ENCODE measurements at regions not wholly inside any gene's neighbourhood (a gene's known extent, or its start where the extent isn't known, plus 50 kb on each side); places are given as distances from the start of the nearest gene placed in this dataset.

DNA sequence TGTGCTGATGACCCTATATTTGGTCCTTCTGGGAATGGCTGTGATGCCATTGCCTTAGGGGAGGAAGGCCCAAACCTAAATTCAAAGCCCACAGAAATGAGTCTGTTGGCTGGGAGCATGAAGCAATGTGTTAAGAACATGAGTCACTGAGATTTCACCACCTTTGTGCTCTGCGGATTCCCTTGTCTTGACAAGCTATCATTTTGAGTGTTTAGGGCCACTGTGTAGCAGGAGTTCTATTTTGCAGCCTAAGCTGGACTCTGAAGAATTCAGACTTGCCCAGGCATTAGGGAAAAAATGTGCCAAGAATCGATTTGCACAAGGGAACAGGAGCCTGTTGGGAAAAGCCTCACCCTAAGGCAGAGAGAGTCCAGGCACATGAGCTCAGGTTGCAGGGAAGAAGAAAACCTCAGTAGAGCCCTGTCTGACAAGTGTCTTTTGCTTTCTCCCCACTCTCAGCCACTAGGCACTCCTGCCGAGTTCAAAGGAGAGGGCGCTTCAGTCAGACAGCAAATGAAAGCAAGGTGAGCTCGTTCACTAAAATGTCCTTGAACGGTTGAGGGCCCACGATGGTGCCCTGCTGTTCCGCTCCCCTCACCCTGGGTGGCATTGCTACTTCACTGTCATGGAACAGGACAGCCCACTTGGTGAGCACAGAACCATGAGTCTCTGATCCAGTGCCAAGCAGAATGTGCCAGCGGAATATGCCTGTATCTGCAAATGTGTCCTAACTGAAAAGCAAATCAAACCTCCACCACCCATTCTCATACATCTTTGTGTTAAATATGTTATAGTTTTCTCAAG is 93.6 kb downstream of the PRLHR start:
- Histone ChIP-seq H3K27me3 (ENCODE audit: control insufficient read depth in 2 of 2, insufficient read depth in 2 of 2, low read length in 2 of 2) (no peaks in the 10 kb centered on the region), H3K27ac (ENCODE audit: low read depth in 2 of 2, low read length in 2 of 2) (no peak overlapping the region), H3K4me3 (ENCODE audit: low read length in 2 of 2) (no peak overlapping the region), H3K9ac (ENCODE audit: low read depth in 1 of 2, low read length in 2 of 2) (no peak overlapping the region), H3K4me1 (ENCODE audit: control insufficient read depth in 2 of 2, insufficient read depth in 2 of 2, low read length in 2 of 2) (no peaks in the 10 kb centered on the region), H3K9me3 (ENCODE audit: control insufficient read depth in 2 of 2, low read length in 2 of 2) (no peaks in the 10 kb centered on the region), H3K36me3 (ENCODE audit: control insufficient read depth in 2 of 2, insufficient read depth in 2 of 2, low read length in 2 of 2) (no peaks in the 10 kb centered on the region)

DNA sequence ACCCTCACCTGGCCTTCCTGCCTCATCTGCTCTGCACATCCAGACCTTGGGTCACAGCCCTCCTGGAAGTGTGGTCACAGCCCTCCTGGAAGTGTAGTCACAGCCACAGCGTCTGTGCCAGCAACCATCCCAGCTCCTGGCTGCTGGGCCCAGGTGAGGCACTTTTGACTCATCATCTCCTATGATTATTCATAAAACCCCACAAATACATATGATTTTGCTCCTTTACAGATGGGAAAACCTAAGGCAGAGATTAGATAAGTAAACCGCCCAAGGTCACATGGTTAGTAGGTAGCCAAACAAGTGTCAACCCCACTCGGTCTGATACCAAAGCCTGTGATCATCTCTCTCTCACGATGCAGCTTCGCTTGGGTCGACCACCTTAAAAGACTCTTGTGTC is 94.3 kb downstream of the PRLHR start:
- Histone ChIP-seq H3K4me1 (ENCODE audit: control insufficient read depth in 2 of 2, insufficient read depth in 2 of 2, low read length in 2 of 2) (peaks cover 0 to 6% of the 10 kb centered on the region in 2 donors), H3K36me3 (ENCODE audit: control insufficient read depth in 2 of 2, insufficient read depth in 2 of 2, low read length in 2 of 2) (no peaks in the 10 kb centered on the region), H3K9me3 (ENCODE audit: control insufficient read depth in 2 of 2, low read length in 2 of 2) (no peaks in the 10 kb centered on the region), H3K27me3 (ENCODE audit: control insufficient read depth in 2 of 2, insufficient read depth in 2 of 2, low read length in 2 of 2) (no peaks in the 10 kb centered on the region), H3K27ac (ENCODE audit: low read depth in 2 of 2, low read length in 2 of 2) (no peak overlapping the region), H3K9ac (ENCODE audit: low read depth in 1 of 2, low read length in 2 of 2) (no peak overlapping the region), H3K4me3 (ENCODE audit: low read length in 2 of 2) (no peak overlapping the region)

DNA sequence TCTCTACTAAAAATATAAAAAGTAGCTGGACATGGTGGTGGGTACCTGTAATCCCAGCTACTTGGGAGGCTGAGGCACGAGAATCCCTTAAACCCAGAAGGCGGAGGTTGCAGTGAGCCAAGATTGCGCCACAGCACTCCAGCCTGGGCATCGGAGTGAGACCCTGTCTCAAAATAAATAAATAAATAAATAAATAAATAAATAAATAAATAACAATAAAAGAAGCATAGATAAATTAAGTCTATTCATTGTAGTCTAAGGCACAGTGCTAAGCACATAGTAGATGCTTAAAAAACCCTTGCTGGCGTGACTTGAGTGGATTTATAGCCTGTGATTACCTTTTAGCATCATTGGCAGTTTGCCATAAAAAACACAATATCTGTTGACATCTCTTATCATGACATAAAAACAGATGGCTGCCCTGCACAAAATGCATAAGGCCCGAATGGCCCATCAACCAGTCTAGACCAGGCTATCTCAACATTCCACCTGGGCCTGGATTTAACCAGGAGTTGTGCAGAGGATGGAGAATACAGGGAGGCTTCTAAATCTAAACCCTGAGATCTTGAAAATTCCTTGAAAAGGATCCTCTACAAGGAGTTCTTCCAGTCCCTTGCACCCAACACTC is 94.9 kb downstream of the PRLHR start:
- no peak overlapping the region for H3K27ac ChIP-seq (ENCODE audit: low read depth in 2 of 2, low read length in 2 of 2)
- no peak overlapping the region for H3K4me3 ChIP-seq (ENCODE audit: low read length in 2 of 2)
- H3K27me3 ChIP-seq (ENCODE audit: control insufficient read depth in 2 of 2, insufficient read depth in 2 of 2, low read length in 2 of 2), result no peaks in the 10 kb centered on the region
- H3K9me3 ChIP-seq (ENCODE audit: control insufficient read depth in 2 of 2, low read length in 2 of 2), result no peaks in the 10 kb centered on the region
- H3K36me3 ChIP-seq (ENCODE audit: control insufficient read depth in 2 of 2, insufficient read depth in 2 of 2, low read length in 2 of 2), result no peaks in the 10 kb centered on the region
- H3K9ac ChIP-seq (ENCODE audit: low read depth in 1 of 2, low read length in 2 of 2), result no peak overlapping the region
- peaks cover 0 to 7% of the 10 kb centered on the region in 2 donors for H3K4me1 ChIP-seq (ENCODE audit: control insufficient read depth in 2 of 2, insufficient read depth in 2 of 2, low read length in 2 of 2)

DNA sequence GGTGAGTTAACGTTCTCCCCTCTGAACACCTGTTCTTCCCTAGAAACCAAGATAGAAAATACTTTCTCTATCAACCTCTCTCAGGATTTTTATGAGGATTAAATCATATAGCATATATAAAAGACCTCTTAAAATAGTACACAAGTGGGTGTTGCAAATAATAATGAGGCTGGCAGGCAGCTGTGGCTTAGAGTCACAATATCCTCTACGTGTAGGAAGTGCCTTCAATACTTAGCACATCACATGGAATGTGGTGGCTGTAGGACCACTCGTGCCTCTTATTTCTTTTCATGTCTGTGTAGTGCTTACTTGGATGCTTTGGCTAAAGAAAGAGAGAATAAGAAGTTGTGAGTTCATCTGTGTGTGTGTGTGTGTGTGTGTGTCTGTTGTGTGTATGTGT is 96.3 kb downstream of the PRLHR start:
- no peaks in the 10 kb centered on the region for H3K27me3 ChIP-seq (ENCODE audit: control insufficient read depth in 2 of 2, insufficient read depth in 2 of 2, low read length in 2 of 2)

DNA sequence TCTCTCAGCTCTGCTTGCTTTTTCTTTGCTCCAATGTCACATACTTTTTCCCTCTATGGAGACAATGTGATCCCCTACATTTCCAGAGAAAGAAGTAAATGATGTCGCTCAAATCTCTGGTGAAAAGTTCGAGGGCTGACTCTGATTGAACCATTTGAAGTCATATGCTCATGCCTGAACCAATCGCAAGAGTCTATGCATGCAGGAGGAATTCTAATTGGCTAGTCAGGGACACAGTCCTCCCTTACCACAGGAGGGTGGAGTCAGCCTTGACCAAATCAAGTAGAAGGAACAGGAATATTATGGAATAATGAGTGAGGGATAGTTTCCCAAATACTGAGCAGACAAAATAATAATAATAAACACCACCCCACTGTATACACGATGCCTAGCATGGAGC is 96.8 kb downstream of the PRLHR start:
- H3K36me3 ChIP-seq (ENCODE audit: control insufficient read depth in 2 of 2, insufficient read depth in 2 of 2, low read length in 2 of 2), result no peaks in the 10 kb centered on the region
- no peaks in the 10 kb centered on the region for H3K9me3 ChIP-seq (ENCODE audit: control insufficient read depth in 2 of 2, low read length in 2 of 2)
- H3K27me3 ChIP-seq (ENCODE audit: control insufficient read depth in 2 of 2, insufficient read depth in 2 of 2, low read length in 2 of 2), result no peaks in the 10 kb centered on the region
- no peak overlapping the region for H3K27ac ChIP-seq (ENCODE audit: low read depth in 2 of 2, low read length in 2 of 2)
- peaks cover 0 to 7% of the 10 kb centered on the region in 2 donors for H3K4me1 ChIP-seq (ENCODE audit: control insufficient read depth in 2 of 2, insufficient read depth in 2 of 2, low read length in 2 of 2)
- H3K4me3 ChIP-seq (ENCODE audit: low read length in 2 of 2), result no peak overlapping the region
- H3K9ac ChIP-seq (ENCODE audit: low read depth in 1 of 2, low read length in 2 of 2), result no peak overlapping the region

More for the DNA sequence above, 96.3 kb downstream of the PRLHR start:
- Histone ChIP-seq H3K36me3 (ENCODE audit: control insufficient read depth in 2 of 2, insufficient read depth in 2 of 2, low read length in 2 of 2) (no peaks in the 10 kb centered on the region), H3K4me1 (ENCODE audit: control insufficient read depth in 2 of 2, insufficient read depth in 2 of 2, low read length in 2 of 2) (peaks cover 0 to 7% of the 10 kb centered on the region in 2 donors), H3K27ac (ENCODE audit: low read depth in 2 of 2, low read length in 2 of 2) (no peak overlapping the region), H3K9ac (ENCODE audit: low read depth in 1 of 2, low read length in 2 of 2) (no peak overlapping the region), H3K4me3 (ENCODE audit: low read length in 2 of 2) (no peak overlapping the region), H3K9me3 (ENCODE audit: control insufficient read depth in 2 of 2, low read length in 2 of 2) (no peaks in the 10 kb centered on the region)

DNA sequence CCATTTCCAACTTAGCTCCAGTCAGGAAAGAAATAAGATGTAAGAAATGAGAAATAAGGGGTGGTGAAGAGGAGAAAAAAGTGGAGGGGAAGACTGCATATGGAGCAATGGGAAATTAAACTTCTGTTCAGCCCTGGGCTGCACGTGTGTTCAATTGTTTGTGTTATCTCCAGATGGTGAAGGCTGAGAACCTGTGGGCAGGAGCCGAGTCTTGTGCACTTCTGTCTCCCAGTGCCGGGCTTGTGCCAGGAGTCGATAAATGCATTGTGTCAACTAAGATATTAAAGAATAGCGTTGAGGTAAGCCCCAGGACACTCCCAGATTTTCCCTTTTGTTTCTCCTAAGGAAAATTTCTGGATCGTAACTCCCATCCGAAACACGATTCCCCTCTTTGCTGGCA is 98.2 kb downstream of the PRLHR start:
- Histone ChIP-seq H3K4me3 (ENCODE audit: low read length in 2 of 2) (no peak overlapping the region), H3K36me3 (ENCODE audit: control insufficient read depth in 2 of 2, insufficient read depth in 2 of 2, low read length in 2 of 2) (no peaks in the 10 kb centered on the region), H3K9ac (ENCODE audit: low read depth in 1 of 2, low read length in 2 of 2) (no peak overlapping the region), H3K27ac (ENCODE audit: low read depth in 2 of 2, low read length in 2 of 2) (no peak overlapping the region), H3K27me3 (ENCODE audit: control insufficient read depth in 2 of 2, insufficient read depth in 2 of 2, low read length in 2 of 2) (no peaks in the 10 kb centered on the region), H3K9me3 (ENCODE audit: control insufficient read depth in 2 of 2, low read length in 2 of 2) (no peaks in the 10 kb centered on the region), H3K4me1 (ENCODE audit: control insufficient read depth in 2 of 2, insufficient read depth in 2 of 2, low read length in 2 of 2) (peaks cover 0 to 7% of the 10 kb centered on the region in 2 donors)

DNA sequence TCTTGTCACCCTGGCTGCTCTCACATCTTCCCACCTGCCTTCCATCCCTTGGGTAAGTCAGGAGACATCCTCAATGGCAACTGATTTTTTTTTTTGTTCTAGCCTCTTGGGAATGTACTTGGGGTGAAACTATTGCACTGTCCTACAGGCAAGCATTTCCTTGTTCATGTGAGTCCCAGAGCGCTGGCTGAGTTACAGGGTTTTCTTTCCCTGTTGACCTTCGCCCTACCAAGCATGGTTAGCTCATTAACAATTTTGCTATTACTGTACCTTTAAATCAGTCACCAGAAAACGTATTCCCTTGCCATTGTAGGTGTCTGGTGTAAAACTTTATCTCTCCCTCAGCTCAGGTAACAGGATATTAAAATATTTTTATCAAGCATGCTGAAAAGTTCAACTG is 98.9 kb downstream of the PRLHR start:
- no peaks in the 10 kb centered on the region for H3K27me3 ChIP-seq (ENCODE audit: control insufficient read depth in 2 of 2, insufficient read depth in 2 of 2, low read length in 2 of 2)
- H3K4me1 ChIP-seq (ENCODE audit: control insufficient read depth in 2 of 2, insufficient read depth in 2 of 2, low read length in 2 of 2), result peaks cover 0 to 7% of the 10 kb centered on the region in 2 donors
- H3K9me3 ChIP-seq (ENCODE audit: control insufficient read depth in 2 of 2, low read length in 2 of 2), result no peaks in the 10 kb centered on the region
- no peak overlapping the region for H3K4me3 ChIP-seq (ENCODE audit: low read length in 2 of 2)
- H3K27ac ChIP-seq (ENCODE audit: low read depth in 2 of 2, low read length in 2 of 2), result no peak overlapping the region
- no peaks in the 10 kb centered on the region for H3K36me3 ChIP-seq (ENCODE audit: control insufficient read depth in 2 of 2, insufficient read depth in 2 of 2, low read length in 2 of 2)
- H3K9ac ChIP-seq (ENCODE audit: low read depth in 1 of 2, low read length in 2 of 2), result no peak overlapping the region

DNA sequence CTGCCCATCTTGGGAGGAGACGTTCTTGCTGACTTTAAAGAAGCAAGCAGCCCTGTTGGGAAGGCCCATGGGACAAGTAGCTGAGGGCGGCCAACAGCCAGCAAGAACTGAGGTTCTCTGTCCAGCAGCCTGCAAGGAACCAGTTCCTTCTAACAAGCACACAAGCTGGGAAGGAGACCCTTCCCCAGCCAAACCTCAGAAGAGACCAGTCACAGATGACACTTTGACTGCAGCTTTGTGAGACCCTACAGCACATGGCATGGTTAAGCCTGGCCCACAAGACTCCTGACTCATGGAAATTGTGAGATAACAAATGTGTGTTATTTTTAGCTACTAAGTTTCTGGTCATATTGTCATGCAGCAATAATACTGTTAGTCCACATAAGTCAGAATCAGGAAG is 99.9 kb downstream of the PRLHR start:
- no peak overlapping the region for H3K9ac ChIP-seq (ENCODE audit: low read depth in 1 of 2, low read length in 2 of 2)
- peaks cover 0 to 3% of the 10 kb centered on the region in 2 donors for H3K9me3 ChIP-seq (ENCODE audit: control insufficient read depth in 2 of 2, low read length in 2 of 2)
- H3K27me3 ChIP-seq (ENCODE audit: control insufficient read depth in 2 of 2, insufficient read depth in 2 of 2, low read length in 2 of 2), result no peaks in the 10 kb centered on the region
- no peak overlapping the region for H3K27ac ChIP-seq (ENCODE audit: low read depth in 2 of 2, low read length in 2 of 2)
- peaks cover 0 to 7% of the 10 kb centered on the region in 2 donors for H3K4me1 ChIP-seq (ENCODE audit: control insufficient read depth in 2 of 2, insufficient read depth in 2 of 2, low read length in 2 of 2)
- H3K36me3 ChIP-seq (ENCODE audit: control insufficient read depth in 2 of 2, insufficient read depth in 2 of 2, low read length in 2 of 2), result no peaks in the 10 kb centered on the region
- H3K4me3 ChIP-seq (ENCODE audit: low read length in 2 of 2), result no peak overlapping the region

DNA sequence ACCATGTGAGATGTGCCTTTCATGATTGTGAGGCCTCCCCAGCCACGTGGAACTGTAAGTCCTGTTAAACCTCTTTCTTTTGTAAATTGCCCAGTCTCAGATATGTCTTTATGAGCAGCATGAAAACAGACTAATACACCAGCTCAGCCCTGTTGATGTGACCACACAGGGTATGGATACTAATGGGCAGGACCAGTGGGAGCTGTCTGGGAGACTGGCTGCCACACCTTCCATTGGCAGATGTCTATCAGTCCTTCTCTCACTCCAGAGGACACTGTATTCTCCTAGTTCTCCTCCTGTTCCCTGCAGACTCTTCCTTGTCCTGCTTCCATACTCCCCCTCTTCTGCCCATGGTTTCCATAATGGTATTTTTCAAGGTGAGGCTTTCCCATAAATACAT is 104.4 kb downstream of the PRLHR start:
- Histone ChIP-seq H3K27ac (ENCODE audit: low read depth in 2 of 2, low read length in 2 of 2) (no peak overlapping the region), H3K9me3 (ENCODE audit: control insufficient read depth in 2 of 2, low read length in 2 of 2) (peaks cover 0 to 3% of the 10 kb centered on the region in 2 donors), H3K4me1 (ENCODE audit: control insufficient read depth in 2 of 2, insufficient read depth in 2 of 2, low read length in 2 of 2) (peaks cover 0 to under 1% of the 10 kb centered on the region in 2 donors), H3K36me3 (ENCODE audit: control insufficient read depth in 2 of 2, insufficient read depth in 2 of 2, low read length in 2 of 2) (no peaks in the 10 kb centered on the region), H3K4me3 (ENCODE audit: low read length in 2 of 2) (no peak overlapping the region), H3K9ac (ENCODE audit: low read depth in 1 of 2, low read length in 2 of 2) (no peak overlapping the region), H3K27me3 (ENCODE audit: control insufficient read depth in 2 of 2, insufficient read depth in 2 of 2, low read length in 2 of 2) (no peaks in the 10 kb centered on the region)

DNA sequence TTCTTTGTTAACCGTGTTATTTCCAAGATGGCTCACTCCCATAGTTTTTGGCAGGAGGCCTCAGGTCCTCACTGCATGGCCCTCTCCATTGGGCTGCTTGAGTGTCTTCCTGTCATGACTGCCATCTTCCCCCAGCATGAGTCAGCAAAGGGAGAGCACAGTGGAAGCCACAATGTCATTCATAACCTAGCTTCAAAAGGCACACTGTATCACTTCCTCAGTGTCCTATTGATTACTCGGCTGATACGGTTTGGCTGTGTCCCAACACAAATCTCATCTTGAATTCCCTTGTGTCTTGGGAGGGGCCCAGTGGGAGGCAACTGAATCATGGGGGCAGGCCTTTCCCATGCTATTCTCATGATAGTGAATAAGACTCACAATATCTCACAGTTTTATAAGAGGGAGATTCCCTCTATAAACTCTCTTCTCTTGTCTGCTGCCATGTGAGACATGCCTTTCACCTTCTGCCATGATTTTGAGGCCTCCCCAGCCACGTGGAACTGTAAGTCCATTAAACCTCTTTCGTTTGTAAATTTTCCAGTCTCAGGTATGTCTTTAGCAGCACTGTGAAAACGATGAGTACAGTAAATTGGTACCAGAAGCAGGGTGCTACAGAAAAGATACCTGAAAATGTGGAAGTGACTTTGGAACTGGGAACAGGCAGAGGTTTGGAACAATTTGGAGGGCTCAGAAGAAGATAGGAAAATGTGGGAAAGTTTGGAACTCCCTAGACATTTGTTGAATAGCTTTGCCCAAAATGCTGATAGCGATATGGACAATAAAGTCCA is 106.5 kb downstream of the PRLHR start:
- H3K9ac ChIP-seq (ENCODE audit: low read depth in 1 of 2, low read length in 2 of 2), result no peak overlapping the region
- no peaks in the 10 kb centered on the region for H3K36me3 ChIP-seq (ENCODE audit: control insufficient read depth in 2 of 2, insufficient read depth in 2 of 2, low read length in 2 of 2)
- H3K9me3 ChIP-seq (ENCODE audit: control insufficient read depth in 2 of 2, low read length in 2 of 2), result peaks cover 0 to 3% of the 10 kb centered on the region in 2 donors
- H3K4me1 ChIP-seq (ENCODE audit: control insufficient read depth in 2 of 2, insufficient read depth in 2 of 2, low read length in 2 of 2), result no peaks in the 10 kb centered on the region
- no peak overlapping the region for H3K4me3 ChIP-seq (ENCODE audit: low read length in 2 of 2)
- H3K27me3 ChIP-seq (ENCODE audit: control insufficient read depth in 2 of 2, insufficient read depth in 2 of 2, low read length in 2 of 2), result no peaks in the 10 kb centered on the region
- H3K27ac ChIP-seq (ENCODE audit: low read depth in 2 of 2, low read length in 2 of 2), result no peak overlapping the region
